RWPE1 (cell line): ENCODE measurements at regions not wholly inside any gene's neighbourhood (a gene's known extent, or its start where the extent isn't known, plus 50 kb on each side); places are given as distances from the start of the nearest gene placed in this dataset.
"Not testable (repeated sequence)": the region's sequence is repeated elsewhere in the genome, so short reads cannot be mapped to it uniquely, and the experiment has no call there.

Experiments used
- CTCF ChIA-PET: fragments of 350-600 bp; sonication (Branson Sonifier 250); formaldehyde crosslinking; extraction: SDS; loops from one replicate; lab custom pipeline; 2021; lab: Yijun Ruan, JAX
- POLR2A ChIA-PET: fragments of 400-600 bp; formaldehyde crosslinking; extraction: SDS; loops from one replicate; lab custom pipeline; 2020; ENCODE audit warnings: antibody characterized with exemption; ENCODE audit not compliant: low non-redundant PET; lab: Yijun Ruan, JAX
- DNase-seq: peaks from one replicate; pipeline ENCODE4 v3.0.0; 2012; ENCODE audit warnings: low spot score
- H3K27ac ChIP-seq: fragments of 450-650 bp; 2 replicates; pipeline ENCODE4 v1.5.1; 2017
- TF ChIP-seq, protein P1 (sequence below): fragments of 450-650 bp; conservative IDR thresholded peaks from 2 replicates; pipeline ENCODE4 v1.5.1; 2017; ENCODE audit warnings: low read depth, mild to moderate bottlenecking

DNA sequence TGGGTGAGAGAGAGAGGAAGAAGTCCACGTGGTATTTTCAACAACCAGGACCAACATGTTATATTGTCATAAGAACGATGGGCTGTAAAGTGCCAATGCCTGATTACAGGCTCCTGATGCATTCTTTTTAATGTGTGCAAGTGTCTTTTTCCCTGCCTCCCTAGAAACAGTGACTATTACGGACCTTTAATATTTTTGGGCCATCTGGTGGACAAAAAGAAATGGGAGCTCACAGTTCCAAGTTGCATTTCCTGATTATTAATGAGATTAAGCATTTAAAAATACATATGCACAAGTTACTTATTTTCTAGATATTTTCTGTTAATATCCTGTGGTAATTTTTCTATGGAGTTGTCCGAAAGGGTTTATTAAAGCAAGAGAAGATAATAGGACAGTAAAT is 530.2 kb downstream of the NR2F2 start:
- DNase-seq = no peak
- TF ChIP-seq, protein P1, sequence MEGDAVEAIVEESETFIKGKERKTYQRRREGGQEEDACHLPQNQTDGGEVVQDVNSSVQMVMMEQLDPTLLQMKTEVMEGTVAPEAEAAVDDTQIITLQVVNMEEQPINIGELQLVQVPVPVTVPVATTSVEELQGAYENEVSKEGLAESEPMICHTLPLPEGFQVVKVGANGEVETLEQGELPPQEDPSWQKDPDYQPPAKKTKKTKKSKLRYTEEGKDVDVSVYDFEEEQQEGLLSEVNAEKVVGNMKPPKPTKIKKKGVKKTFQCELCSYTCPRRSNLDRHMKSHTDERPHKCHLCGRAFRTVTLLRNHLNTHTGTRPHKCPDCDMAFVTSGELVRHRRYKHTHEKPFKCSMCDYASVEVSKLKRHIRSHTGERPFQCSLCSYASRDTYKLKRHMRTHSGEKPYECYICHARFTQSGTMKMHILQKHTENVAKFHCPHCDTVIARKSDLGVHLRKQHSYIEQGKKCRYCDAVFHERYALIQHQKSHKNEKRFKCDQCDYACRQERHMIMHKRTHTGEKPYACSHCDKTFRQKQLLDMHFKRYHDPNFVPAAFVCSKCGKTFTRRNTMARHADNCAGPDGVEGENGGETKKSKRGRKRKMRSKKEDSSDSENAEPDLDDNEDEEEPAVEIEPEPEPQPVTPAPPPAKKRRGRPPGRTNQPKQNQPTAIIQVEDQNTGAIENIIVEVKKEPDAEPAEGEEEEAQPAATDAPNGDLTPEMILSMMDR = no peak
- ChIA-PET CTCF (no interaction called here), POLR2A (no interaction called here)
- no peak overlapping the region for H3K27ac ChIP-seq

DNA sequence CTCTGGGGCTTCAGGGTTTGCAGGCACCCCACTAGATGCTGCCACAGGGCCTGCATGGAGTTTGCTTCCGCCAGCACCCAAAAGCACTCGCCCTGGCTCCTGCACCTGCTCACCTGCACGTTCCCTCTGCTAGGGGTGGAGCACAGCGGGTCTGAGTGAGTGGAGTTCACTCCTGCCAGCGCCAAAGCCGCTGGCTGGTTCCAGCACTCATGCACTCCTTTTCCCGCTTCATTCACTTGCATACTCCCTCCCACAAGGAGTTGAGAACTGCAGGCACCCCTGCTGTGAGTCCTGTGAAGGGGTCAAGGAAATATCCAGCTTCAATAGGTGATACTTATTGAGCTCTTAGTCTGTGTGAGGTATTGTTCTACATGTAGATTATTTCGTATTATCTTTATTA is 537.5 kb downstream of the NR2F2 start:
- no peak for DNase-seq
- TF ChIP-seq, protein P1 = no peak
- H3K27ac ChIP-seq = no peak overlapping the region
- ChIA-PET CTCF (no interaction called here), POLR2A (no interaction called here)

DNA sequence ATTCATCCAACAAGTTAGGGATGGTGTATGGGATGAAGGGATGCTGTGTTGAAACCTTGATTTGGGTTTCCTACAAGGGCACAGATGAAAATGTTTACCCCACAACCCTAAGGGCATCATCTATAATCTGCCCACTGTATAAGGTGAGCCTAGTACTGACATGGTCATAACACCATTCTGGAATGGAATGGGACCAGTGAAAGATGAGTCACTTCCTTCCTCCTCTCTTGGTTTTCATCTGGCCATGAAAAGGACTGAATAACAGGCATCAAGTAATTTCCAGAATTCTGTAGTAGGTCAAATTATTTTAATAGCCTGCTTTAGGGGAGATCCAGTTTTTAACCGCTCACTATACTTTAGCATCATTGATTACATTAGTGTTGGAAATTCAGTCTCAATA is 538.6 kb downstream of the NR2F2 start:
- TF ChIP-seq, protein P1 = no peak
- no peak for DNase-seq
- CTCF ChIA-PET = no interaction called here
- POLR2A ChIA-PET = no interaction called here
- H3K27ac ChIP-seq = no peak overlapping the region

DNA sequence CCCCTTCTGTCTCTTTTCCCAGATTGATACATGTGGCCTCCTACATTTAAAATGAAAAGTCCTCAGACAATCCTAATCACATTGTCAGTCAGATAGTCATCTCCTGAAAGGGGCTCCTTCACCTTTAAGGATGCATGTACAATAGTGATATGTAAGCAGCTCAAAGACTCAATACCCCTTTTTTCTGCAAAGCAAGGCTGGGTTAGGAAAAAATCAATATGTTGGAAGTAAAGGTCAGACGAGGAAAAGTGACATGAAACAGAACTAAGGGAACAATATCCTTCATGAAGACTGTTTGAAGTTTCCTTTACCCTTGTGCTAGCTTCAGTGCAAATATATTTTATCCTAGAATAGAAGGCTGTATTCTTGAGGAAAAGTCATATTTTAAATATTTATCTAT is 539.3 kb downstream of the NR2F2 start:
- CTCF ChIA-PET = no interaction called here
- POLR2A ChIA-PET = no interaction called here
- no peak for DNase-seq
- TF ChIP-seq, protein P1 = no peak
- no peak overlapping the region for H3K27ac ChIP-seq

DNA sequence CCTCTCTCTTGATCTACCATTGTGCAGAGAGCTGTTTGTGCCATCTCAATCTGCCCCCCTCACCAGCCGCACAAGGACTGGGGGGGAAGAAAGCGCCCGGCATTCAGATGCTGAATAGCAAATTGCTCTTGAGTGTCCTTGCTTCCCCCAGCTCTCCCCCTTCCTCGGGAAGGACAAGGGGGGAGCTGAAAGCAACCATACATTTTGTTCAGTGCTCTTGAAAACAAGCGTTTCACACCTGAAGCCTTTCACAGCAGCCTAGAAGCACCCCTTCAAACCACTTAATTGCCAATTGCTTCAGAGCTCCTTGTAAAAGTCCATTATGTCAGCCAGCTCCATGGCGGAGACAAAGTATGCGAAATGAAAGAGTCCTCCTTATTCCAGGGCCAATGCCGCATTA is 540.1 kb downstream of the NR2F2 start:
- DNase-seq = no peak

DNA sequence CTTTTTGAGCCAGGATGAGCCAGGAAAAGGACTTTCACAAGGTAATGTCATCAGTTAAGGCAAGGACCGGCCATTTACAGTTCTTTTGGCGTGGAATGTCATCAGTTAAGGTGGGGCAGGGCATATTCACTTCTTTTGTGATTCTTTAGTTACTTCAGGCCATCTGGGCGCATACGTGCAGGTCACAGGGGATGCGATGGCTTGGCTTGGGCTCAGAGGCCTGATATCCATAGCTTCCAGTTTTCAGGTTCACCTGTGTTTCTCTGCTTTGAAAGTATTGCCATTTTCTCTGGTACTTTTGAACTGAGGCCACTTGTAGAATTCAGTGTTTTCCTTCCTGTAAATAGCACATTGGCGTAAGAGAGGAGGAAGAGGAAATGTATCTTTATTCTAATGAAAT is 546.9 kb downstream of the NR2F2 start:
- CTCF ChIA-PET = not testable (repeated sequence)

More for the DNA sequence above, 540.1 kb downstream of the NR2F2 start:
- ChIA-PET POLR2A (no interaction called here), CTCF (no interaction called here)
- TF ChIP-seq, protein P1 = no peak
- H3K27ac ChIP-seq = no peak overlapping the region

DNA sequence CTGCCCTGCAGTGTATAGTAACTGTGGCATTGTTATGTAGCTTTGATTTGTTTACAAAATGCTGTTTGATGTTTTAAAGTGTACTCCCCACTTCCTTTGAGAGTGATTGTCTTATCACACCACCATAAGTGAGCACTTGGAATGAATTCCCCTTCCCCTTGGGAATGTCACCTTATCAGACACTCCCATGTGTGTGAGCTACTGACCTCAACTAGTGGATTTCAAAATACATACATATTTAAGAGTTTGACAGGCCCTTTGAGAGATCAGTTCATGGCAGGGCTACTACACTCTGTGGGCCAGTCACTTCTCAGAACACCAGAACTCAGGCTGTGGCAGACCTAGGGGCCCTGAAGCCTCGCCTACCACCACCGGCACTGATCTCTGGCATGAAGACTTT is 547.6 kb downstream of the NR2F2 start:
- ChIA-PET POLR2A (no interaction called here), CTCF (no interaction called here)
- no peak overlapping the region for H3K27ac ChIP-seq
- no peak for DNase-seq
- TF ChIP-seq, protein P1 = no peak

More for the DNA sequence above, 546.9 kb downstream of the NR2F2 start:
- H3K27ac ChIP-seq, POLR2A ChIA-PET, DNase-seq: not testable (repeated sequence)
